ENCODE measurements at regions not wholly inside any gene's neighbourhood (a gene's known extent, or its start where the extent isn't known, plus 50 kb on each side); places are given as distances from the start of the nearest gene placed in this dataset.

DNA sequence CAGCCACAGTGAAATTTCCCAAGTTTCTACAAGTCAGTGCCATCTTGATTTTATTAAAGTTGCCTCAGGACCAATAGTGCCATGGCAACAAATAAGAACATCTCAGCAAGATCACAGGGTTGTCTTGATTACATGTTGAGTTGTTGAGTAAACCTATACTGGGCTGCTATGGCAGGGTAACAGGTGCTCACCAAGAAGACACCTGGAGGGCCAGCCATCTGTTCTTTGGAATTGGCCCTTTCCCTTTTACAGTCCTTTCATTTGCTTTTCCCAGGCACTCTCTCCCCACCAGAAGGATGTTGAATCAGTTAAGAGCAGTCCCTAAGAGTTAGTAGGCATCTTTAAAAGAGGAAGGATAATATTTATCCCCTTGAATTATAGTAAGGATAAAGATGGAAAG lies 582.0 kb downstream of the TNS3 start:
- no peak overlapping the region for H3K27ac ChIP-seq
- H3K4me3 ChIP-seq = no peak overlapping the region
- no peaks in the 10 kb centered on the region for H3K27me3 ChIP-seq
- H3K4me1 ChIP-seq = no peaks in the 10 kb centered on the region
- TF ChIP-seq, protein P1, sequence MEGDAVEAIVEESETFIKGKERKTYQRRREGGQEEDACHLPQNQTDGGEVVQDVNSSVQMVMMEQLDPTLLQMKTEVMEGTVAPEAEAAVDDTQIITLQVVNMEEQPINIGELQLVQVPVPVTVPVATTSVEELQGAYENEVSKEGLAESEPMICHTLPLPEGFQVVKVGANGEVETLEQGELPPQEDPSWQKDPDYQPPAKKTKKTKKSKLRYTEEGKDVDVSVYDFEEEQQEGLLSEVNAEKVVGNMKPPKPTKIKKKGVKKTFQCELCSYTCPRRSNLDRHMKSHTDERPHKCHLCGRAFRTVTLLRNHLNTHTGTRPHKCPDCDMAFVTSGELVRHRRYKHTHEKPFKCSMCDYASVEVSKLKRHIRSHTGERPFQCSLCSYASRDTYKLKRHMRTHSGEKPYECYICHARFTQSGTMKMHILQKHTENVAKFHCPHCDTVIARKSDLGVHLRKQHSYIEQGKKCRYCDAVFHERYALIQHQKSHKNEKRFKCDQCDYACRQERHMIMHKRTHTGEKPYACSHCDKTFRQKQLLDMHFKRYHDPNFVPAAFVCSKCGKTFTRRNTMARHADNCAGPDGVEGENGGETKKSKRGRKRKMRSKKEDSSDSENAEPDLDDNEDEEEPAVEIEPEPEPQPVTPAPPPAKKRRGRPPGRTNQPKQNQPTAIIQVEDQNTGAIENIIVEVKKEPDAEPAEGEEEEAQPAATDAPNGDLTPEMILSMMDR (IDR thresholded peaks at IDR 0.05) = no peak
- TF ChIP-seq POLR2A (IDR thresholded peaks at IDR 0.05) = no peak
- TF ChIP-seq POLR2AphosphoS5 (IDR thresholded peaks at IDR 0.05; ENCODE audit: insufficient read depth in 1 of 2, low read depth in 1 of 2) = no peak
- H3K9me3 ChIP-seq = no peaks in the 10 kb centered on the region
- intact Hi-C loops (cut with DNase I) = no loop called here
- no peaks in the 10 kb centered on the region for H3K36me3 ChIP-seq
- DNase-seq (ENCODE audit: extremely low spot score in 2 of 2) = no peak

DNA sequence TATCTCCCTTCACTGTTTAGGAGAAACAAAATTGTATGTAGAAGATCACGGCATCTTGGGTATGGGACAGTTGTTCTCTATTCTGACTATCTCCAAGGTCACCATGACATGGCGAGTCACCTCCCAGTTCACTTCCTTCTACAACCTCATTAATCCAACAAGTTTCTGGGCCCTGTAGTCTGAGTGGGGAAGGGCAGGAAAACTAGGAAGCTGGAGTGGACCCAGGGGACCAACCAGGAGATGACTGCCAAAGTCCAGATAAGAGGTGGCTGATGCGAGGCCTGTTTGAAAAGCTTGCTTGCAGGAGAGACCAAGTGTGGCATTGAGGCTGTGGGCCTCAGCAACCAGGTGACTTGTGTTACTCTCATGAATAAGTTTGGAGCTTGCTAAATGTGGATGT lies 584.9 kb downstream of the TNS3 start:
- H3K9me3 ChIP-seq = no peaks in the 10 kb centered on the region
- H3K4me1 ChIP-seq = peaks cover 9% of the 10 kb centered on the region
- no peaks in the 10 kb centered on the region for H3K36me3 ChIP-seq
- TF ChIP-seq POLR2A (IDR thresholded peaks at IDR 0.05) (no peak), POLR2AphosphoS5 (IDR thresholded peaks at IDR 0.05; ENCODE audit: insufficient read depth in 1 of 2, low read depth in 1 of 2) (no peak)
- TF ChIP-seq, protein P1 (IDR thresholded peaks at IDR 0.05) = no peak
- H3K27ac ChIP-seq = no peak overlapping the region
- no peak for DNase-seq (ENCODE audit: extremely low spot score in 2 of 2)
- no peak overlapping the region for H3K4me3 ChIP-seq
- H3K27me3 ChIP-seq = no peaks in the 10 kb centered on the region
- intact Hi-C loops (cut with DNase I) = no loop called here

- no peaks in the 10 kb centered on the region for H3K9me3 ChIP-seq
- no peaks in the 10 kb centered on the region for H3K36me3 ChIP-seq
- H3K4me1 ChIP-seq = peaks cover 9% of the 10 kb centered on the region
- H3K27ac ChIP-seq = no peak overlapping the region
- no peak for DNase-seq (ENCODE audit: extremely low spot score in 2 of 2)
- TF ChIP-seq POLR2AphosphoS5 (IDR thresholded peaks at IDR 0.05; ENCODE audit: insufficient read depth in 1 of 2, low read depth in 1 of 2) (no peak), POLR2A (IDR thresholded peaks at IDR 0.05) (no peak)
- TF ChIP-seq, protein P1 (IDR thresholded peaks at IDR 0.05) = no peak
- intact Hi-C loops (cut with DNase I) = no loop called here
- H3K27me3 ChIP-seq = no peaks in the 10 kb centered on the region
- no peak overlapping the region for H3K4me3 ChIP-seq
Observed at GRCh38 chr7:46993396-46993795, 588.5 kb downstream of the TNS3 start.

GRCh38 chr7:46990761-46991160 lies 591.1 kb downstream of the TNS3 start:
- intact Hi-C loops (cut with DNase I) = no loop called here
- Histone ChIP-seq H3K9me3 (no peaks in the 10 kb centered on the region), H3K4me3 (no peak overlapping the region), H3K27ac (no peak overlapping the region), H3K4me1 (peaks cover 9% of the 10 kb centered on the region), H3K27me3 (no peaks in the 10 kb centered on the region), H3K36me3 (no peaks in the 10 kb centered on the region)
- TF ChIP-seq POLR2AphosphoS5 (IDR thresholded peaks at IDR 0.05; ENCODE audit: insufficient read depth in 1 of 2, low read depth in 1 of 2) (no peak), POLR2A (IDR thresholded peaks at IDR 0.05) (no peak)
- TF ChIP-seq, protein P1 (IDR thresholded peaks at IDR 0.05) = no peak
- no peak for DNase-seq (ENCODE audit: extremely low spot score in 2 of 2)

- intact Hi-C loops (cut with DNase I) = no loop called here
- no peak for TF ChIP-seq POLR2A (IDR thresholded peaks at IDR 0.05)
- no peak for TF ChIP-seq POLR2AphosphoS5 (IDR thresholded peaks at IDR 0.05; ENCODE audit: insufficient read depth in 1 of 2, low read depth in 1 of 2)
- TF ChIP-seq, protein P1 (IDR thresholded peaks at IDR 0.05) = no peak
- H3K27ac ChIP-seq = no peak overlapping the region
- H3K27me3 ChIP-seq = no peaks in the 10 kb centered on the region
- H3K36me3 ChIP-seq = no peaks in the 10 kb centered on the region
- no peak overlapping the region for H3K4me3 ChIP-seq
- no peak for DNase-seq (ENCODE audit: extremely low spot score in 2 of 2)
- H3K4me1 ChIP-seq = peaks cover 9% of the 10 kb centered on the region
- no peaks in the 10 kb centered on the region for H3K9me3 ChIP-seq
Observed at GRCh38 chr7:46989247-46989646, 592.7 kb downstream of the TNS3 start.
